GM13977 (cell line): ENCODE measurements at regions not wholly inside any gene's neighbourhood (a gene's known extent, or its start where the extent isn't known, plus 50 kb on each side); places are given as distances from the start of the nearest gene placed in this dataset.

ENCODE experiments used
- DNase-seq: peaks from one replicate; pipeline ENCODE4 v3.0.0; 2012; ENCODE audit warnings: low spot score
- in situ Hi-C: fragments of 300-500 bp; cut with MboI; formaldehyde crosslinking; loops from one replicate; pipeline ENCODE4 v1.12.0; 2022; ENCODE audit warnings: low sequenced_read_pairs, low pct_unique_long_range_greater_than_20kb, mixed read lengths, inconsistent platforms; ENCODE audit not compliant: unreplicated experiment
- TF ChIP-seq, protein P1 (sequence below): IDR thresholded peaks from 2 replicates; pipeline ENCODE4 v1.5.1; 2012; ENCODE audit warnings: mild to moderate bottlenecking, control low read depth; ENCODE audit not compliant: insufficient read depth; ENCODE audit errors: extremely low read depth, missing control alignments

- DNase-seq: no peak
- TF ChIP-seq, protein P1, sequence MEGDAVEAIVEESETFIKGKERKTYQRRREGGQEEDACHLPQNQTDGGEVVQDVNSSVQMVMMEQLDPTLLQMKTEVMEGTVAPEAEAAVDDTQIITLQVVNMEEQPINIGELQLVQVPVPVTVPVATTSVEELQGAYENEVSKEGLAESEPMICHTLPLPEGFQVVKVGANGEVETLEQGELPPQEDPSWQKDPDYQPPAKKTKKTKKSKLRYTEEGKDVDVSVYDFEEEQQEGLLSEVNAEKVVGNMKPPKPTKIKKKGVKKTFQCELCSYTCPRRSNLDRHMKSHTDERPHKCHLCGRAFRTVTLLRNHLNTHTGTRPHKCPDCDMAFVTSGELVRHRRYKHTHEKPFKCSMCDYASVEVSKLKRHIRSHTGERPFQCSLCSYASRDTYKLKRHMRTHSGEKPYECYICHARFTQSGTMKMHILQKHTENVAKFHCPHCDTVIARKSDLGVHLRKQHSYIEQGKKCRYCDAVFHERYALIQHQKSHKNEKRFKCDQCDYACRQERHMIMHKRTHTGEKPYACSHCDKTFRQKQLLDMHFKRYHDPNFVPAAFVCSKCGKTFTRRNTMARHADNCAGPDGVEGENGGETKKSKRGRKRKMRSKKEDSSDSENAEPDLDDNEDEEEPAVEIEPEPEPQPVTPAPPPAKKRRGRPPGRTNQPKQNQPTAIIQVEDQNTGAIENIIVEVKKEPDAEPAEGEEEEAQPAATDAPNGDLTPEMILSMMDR: no peak
- in situ Hi-C loops: no loop called here
Observed at GRCh38 chr5:86671536-86671935, 53.8 kb downstream of the COX7C start.

DNA sequence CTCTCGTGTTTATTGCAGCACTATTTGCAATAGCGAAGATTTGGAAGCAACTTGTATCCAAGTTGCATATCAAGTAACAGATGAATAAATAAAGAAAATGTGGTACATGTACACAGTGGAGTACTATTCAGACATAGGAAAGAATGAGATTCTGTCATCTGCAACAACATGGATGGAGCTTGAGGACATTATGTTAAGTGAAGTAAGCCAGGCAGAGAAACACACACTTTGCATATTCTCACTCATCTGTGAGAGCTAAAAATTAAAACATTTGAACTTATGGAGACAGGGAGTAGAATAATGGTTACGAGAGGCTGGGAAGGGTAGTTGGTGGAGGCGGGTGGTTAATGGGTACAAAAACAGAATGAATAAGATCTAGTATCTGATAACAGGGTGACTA is 56.3 kb downstream of the COX7C start:
- DNase-seq: no peak
- in situ Hi-C loops: no loop called here
- TF ChIP-seq, protein P1: no peak

GRCh38 chr5:86675311-86675710 is 57.6 kb downstream of the COX7C start:
- DNase-seq: no peak
- TF ChIP-seq, protein P1: no peak
- in situ Hi-C loops: no loop called here

- in situ Hi-C loops: no loop called here
- DNase-seq: peak; percentile 7
- TF ChIP-seq, protein P1: peak; percentile 62
Observed at GRCh38 chr5:86679529-86679928, 61.8 kb downstream of the COX7C start.

- TF ChIP-seq, protein P1: no peak
- no peak for DNase-seq
- in situ Hi-C loops: no loop called here
Observed at GRCh38 chr5:86679949-86680348, 62.2 kb downstream of the COX7C start.

GRCh38 chr5:86684222-86684621 is 66.5 kb downstream of the COX7C start:
- in situ Hi-C loops: no loop called here
- TF ChIP-seq, protein P1: no peak
- DNase-seq: no peak

GRCh38 chr5:86686046-86686445 is 68.3 kb downstream of the COX7C start:
- TF ChIP-seq, protein P1: no peak

More at GRCh38 chr5:86686046-86686445, 68.3 kb downstream of the COX7C start:
- in situ Hi-C loops: no loop called here
- no peak for DNase-seq
